Calu3 (cell line): ENCODE measurements at regions not wholly inside any gene's neighbourhood (a gene's known extent, or its start where the extent isn't known, plus 50 kb on each side); places are given as distances from the start of the nearest gene placed in this dataset.

ENCODE experiments used
- BruUV-seq: library from RNA; stranded (reverse); fragments of 400-500 nt; replicated peaks from 2 replicates; lab custom pipeline; 2021; lab: Mats Ljungman, UMichigan
- CTCF ChIA-PET: fragments of 300-600 bp; sonication (Branson Sonifier 250); formaldehyde crosslinking; loops from one replicate; lab custom pipeline; 2022; ENCODE audit warnings: antibody characterized with exemption; lab: Charles Lee
- DNase-seq: peaks from one replicate; pipeline ENCODE4 v3.0.0; 2022
- H3K27ac Mint-ChIP-seq: one replicate; pipeline ENCODE4 v1.8.0; 2022; ENCODE audit warnings: mixed read lengths; ENCODE audit not compliant: unreplicated experiment
- H3K27me3 Mint-ChIP-seq: one replicate; pipeline ENCODE4 v1.8.0; 2022; ENCODE audit warnings: mixed read lengths; ENCODE audit not compliant: unreplicated experiment
- H3K36me3 Mint-ChIP-seq: one replicate; pipeline ENCODE4 v1.8.0; 2022; ENCODE audit warnings: mild to moderate bottlenecking, moderate library complexity, mixed read lengths; ENCODE audit not compliant: insufficient read depth, unreplicated experiment
- H3K4me1 Mint-ChIP-seq: one replicate; pipeline ENCODE4 v1.8.0; 2022; ENCODE audit warnings: mild to moderate bottlenecking, low read depth, mixed read lengths; ENCODE audit not compliant: unreplicated experiment
- H3K4me3 Mint-ChIP-seq: one replicate; pipeline ENCODE4 v1.8.0; 2022; ENCODE audit warnings: mild to moderate bottlenecking, low read depth, moderate library complexity, mixed read lengths; ENCODE audit not compliant: unreplicated experiment
- H3K9me3 Mint-ChIP-seq: one replicate; pipeline ENCODE4 v1.8.0; 2022; ENCODE audit warnings: low read depth, mixed read lengths; ENCODE audit not compliant: unreplicated experiment
- intact Hi-C: fragments of 100-400 bp; cut with micrococcal nuclease; formaldehyde crosslinking; loops from one replicate; pipeline ENCODE4 v1.10.0; 2022; ENCODE audit not compliant: unreplicated experiment
- TF ChIP-seq, protein P1 (sequence below): fragments of 200-600 bp; IDR thresholded peaks from one replicate; pipeline ENCODE4 v1.8.0; 2022; ENCODE audit warnings: antibody characterized with exemption; ENCODE audit not compliant: unreplicated experiment

DNA sequence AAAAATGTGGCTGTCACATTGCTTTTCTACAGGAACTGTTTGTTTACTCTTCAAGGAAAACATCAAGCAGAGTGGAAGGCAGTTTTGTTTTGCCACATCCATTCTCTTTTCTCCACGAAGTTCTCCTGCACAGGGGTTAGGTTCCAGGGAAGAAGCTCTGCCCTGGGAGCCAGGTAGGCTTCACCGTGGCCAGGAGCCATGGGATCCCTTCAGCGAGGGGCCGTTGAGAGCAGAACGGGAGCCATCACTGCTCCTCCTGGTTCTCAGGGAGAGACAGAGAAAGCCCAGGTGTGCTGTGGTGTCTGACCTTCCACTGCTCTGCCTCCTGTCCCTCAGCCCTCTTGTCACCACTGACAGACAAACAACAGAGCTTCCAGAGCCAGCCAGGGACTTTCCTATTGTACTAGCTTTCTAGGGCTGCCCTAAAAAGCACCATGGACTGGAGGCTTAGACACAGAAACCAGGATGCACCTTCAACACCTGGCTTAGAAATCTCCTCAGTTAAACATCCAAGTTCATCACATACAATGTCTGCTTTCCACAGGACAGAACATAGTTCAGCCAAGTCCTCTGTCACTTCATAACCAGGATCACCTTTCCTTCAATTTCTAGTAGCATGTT lies 75.6 kb upstream of the SLC22A23 start:
- no TSS peak for BruUV-seq
- H3K4me3 Mint-ChIP-seq, result no peak overlapping the region
- CTCF ChIA-PET, result no interaction called here
- H3K9me3 Mint-ChIP-seq, result no peaks in the 10 kb centered on the region
- no peak overlapping the region for H3K27ac Mint-ChIP-seq
- no peak for DNase-seq
- H3K36me3 Mint-ChIP-seq, result no peaks in the 10 kb centered on the region
- TF ChIP-seq, protein P1, sequence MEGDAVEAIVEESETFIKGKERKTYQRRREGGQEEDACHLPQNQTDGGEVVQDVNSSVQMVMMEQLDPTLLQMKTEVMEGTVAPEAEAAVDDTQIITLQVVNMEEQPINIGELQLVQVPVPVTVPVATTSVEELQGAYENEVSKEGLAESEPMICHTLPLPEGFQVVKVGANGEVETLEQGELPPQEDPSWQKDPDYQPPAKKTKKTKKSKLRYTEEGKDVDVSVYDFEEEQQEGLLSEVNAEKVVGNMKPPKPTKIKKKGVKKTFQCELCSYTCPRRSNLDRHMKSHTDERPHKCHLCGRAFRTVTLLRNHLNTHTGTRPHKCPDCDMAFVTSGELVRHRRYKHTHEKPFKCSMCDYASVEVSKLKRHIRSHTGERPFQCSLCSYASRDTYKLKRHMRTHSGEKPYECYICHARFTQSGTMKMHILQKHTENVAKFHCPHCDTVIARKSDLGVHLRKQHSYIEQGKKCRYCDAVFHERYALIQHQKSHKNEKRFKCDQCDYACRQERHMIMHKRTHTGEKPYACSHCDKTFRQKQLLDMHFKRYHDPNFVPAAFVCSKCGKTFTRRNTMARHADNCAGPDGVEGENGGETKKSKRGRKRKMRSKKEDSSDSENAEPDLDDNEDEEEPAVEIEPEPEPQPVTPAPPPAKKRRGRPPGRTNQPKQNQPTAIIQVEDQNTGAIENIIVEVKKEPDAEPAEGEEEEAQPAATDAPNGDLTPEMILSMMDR, result no peak
- peaks cover 78% of the 10 kb centered on the region for H3K27me3 Mint-ChIP-seq
- peaks cover 15% of the 10 kb centered on the region for H3K4me1 Mint-ChIP-seq
- intact Hi-C loops, result no loop called here

- intact Hi-C loops, result no loop called here
- DNase-seq, result no peak
- Mint-ChIP-seq H3K4me3 (no peak overlapping the region), H3K36me3 (no peaks in the 10 kb centered on the region), H3K4me1 (peaks cover 15% of the 10 kb centered on the region), H3K27me3 (peaks cover 70% of the 10 kb centered on the region), H3K9me3 (no peaks in the 10 kb centered on the region), H3K27ac (no peak overlapping the region)
- TF ChIP-seq, protein P1, result no peak
- CTCF ChIA-PET, result no interaction called here
- no TSS peak for BruUV-seq
These were observed 74.6 kb upstream of the SLC22A23 start for GRCh38 chr6:3531481-3531880.

GRCh38 chr6:3530515-3530914 lies 73.7 kb upstream of the SLC22A23 start:
- peaks cover 61% of the 10 kb centered on the region for H3K27me3 Mint-ChIP-seq
- no peak overlapping the region for H3K27ac Mint-ChIP-seq

GRCh38 chr6:3529721-3530120 lies 72.9 kb upstream of the SLC22A23 start:
- peaks cover 59% of the 10 kb centered on the region for H3K27me3 Mint-ChIP-seq
- H3K4me3 Mint-ChIP-seq, result no peak overlapping the region
- no peak overlapping the region for H3K27ac Mint-ChIP-seq
- CTCF ChIA-PET, result interaction anchor here (1.0 kb wide), 1 partner anchor 12 kb away, joined by 3 read pairs; no protein-coding TSS in a partner anchor
- no peaks in the 10 kb centered on the region for H3K36me3 Mint-ChIP-seq
- BruUV-seq, result no TSS peak
- no peaks in the 10 kb centered on the region for H3K9me3 Mint-ChIP-seq
- peaks cover 15% of the 10 kb centered on the region for H3K4me1 Mint-ChIP-seq
- no peak for DNase-seq
- intact Hi-C loops, result no loop called here
- TF ChIP-seq, protein P1, result no peak

More at GRCh38 chr6:3530515-3530914, 73.7 kb upstream of the SLC22A23 start:
- CTCF ChIA-PET, result interaction anchor here (1.0 kb wide), 1 partner anchor 13 kb away, joined by 3 read pairs; no protein-coding TSS in a partner anchor
- no TSS peak for BruUV-seq
- Mint-ChIP-seq H3K9me3 (no peaks in the 10 kb centered on the region), H3K36me3 (no peaks in the 10 kb centered on the region), H3K4me1 (peaks cover 15% of the 10 kb centered on the region), H3K4me3 (no peak overlapping the region)
- intact Hi-C loops, result no loop called here
- no peak for DNase-seq
- TF ChIP-seq, protein P1, result no peak
